GM13976 (cell line): ENCODE measurements at regions not wholly inside any gene's neighbourhood (a gene's known extent, or its start where the extent isn't known, plus 50 kb on each side); places are given as distances from the start of the nearest gene placed in this dataset.

ENCODE experiments used
- DNase-seq: peaks from one replicate; pipeline ENCODE4 v3.0.0; 2012; ENCODE audit warnings: low spot score
- CTCF ChIP-seq: IDR thresholded peaks from 2 replicates; pipeline ENCODE4 v1.5.1; 2012; ENCODE audit warnings: borderline replicate concordance, mild to moderate bottlenecking; ENCODE audit not compliant: insufficient read depth; ENCODE audit errors: extremely low read depth, missing control alignments, control extremely low read depth
- in situ Hi-C: fragments of 300-500 bp; cut with MboI; formaldehyde crosslinking; loops from one replicate; pipeline ENCODE4 v1.12.0; 2022; ENCODE audit warnings: low sequenced_read_pairs, mixed read lengths, inconsistent platforms; ENCODE audit not compliant: unreplicated experiment

GRCh38 chr5:24397601-24398000 lies 247.2 kb downstream of the CDH10 start:
- no peak for TF ChIP-seq CTCF
- in situ Hi-C loops: no loop called here
- DNase-seq: no peak

GRCh38 chr5:24401773-24402172 lies 243.0 kb downstream of the CDH10 start:
- in situ Hi-C loops: no loop called here
- no peak for DNase-seq
- no peak for TF ChIP-seq CTCF

GRCh38 chr5:24407466-24407865 lies 237.3 kb downstream of the CDH10 start:
- DNase-seq: no peak
- no peak for TF ChIP-seq CTCF
- in situ Hi-C loops: no loop called here

- in situ Hi-C loops: no loop called here
- TF ChIP-seq CTCF: no peak
- DNase-seq: no peak
Measured at GRCh38 chr5:24428345-24428744, 216.4 kb downstream of the CDH10 start.

GRCh38 chr5:24433555-24433954 lies 211.2 kb downstream of the CDH10 start:
- no peak for DNase-seq
- in situ Hi-C loops: no loop called here

More at GRCh38 chr5:24433555-24433954, 211.2 kb downstream of the CDH10 start:
- no peak for TF ChIP-seq CTCF
